ENCODE measurements at regions not wholly inside any gene's neighbourhood (a gene's known extent, or its start where the extent isn't known, plus 50 kb on each side); places are given as distances from the start of the nearest gene placed in this dataset.

DNA sequence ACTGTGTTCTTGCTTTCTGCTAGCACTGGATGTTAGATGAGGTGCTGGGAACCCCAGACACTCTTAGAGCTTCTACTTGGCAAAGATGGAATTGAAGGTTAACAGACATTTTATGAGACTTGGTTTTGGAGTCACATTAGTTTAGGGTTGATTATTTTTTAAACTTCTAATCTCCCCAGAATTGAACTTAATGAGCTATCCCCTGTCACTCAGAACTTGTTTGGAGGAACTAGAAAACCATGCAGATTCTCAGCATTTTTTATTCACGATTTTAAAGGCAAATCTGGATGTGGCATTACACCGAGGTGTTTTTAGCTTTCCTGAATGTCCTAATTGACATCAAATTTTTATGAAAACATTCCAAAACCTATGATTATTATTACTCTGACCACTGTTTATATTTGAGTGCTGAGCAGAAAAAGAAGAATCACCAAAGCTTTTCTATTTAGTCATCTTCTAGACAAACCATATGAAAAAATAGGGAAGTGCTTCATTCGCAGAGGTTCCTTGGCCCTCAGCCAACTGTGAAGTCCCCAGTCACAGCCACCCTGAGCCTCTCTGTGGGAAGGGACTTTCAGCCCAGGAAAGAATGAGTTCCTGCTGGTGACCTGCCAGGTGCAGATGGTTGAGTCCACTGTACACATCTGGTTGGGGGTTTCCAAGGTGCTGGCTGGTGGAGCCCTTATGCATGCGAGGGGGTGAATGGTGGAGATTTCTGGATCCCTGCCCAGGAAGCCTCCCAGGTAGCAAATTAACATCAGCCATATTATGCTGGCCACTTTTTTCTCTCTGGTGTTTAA, 196.0 kb upstream of the TOPAZ1 start:
- H3K4me3 ChIP-seq = no peak overlapping the region
- peak; percentile 29 for DNase-seq
- H3K36me3 ChIP-seq = no peaks in the 10 kb centered on the region
- no peak overlapping the region for H3K27ac ChIP-seq
- no peak overlapping the region for H3K9ac ChIP-seq (ENCODE audit: low read depth in 2 of 2, low read length in 2 of 2)
- no peaks in the 10 kb centered on the region for H3K27me3 ChIP-seq
- H3K4me1 ChIP-seq = no peaks in the 10 kb centered on the region
- intact Hi-C loops (cut with DNase I) = no loop called here
- no peaks in the 10 kb centered on the region for H3K9me3 ChIP-seq
- TF ChIP-seq CTCF (IDR thresholded peaks at IDR 0.05) = no peak

- no peaks in the 10 kb centered on the region for H3K27me3 ChIP-seq
- H3K4me1 ChIP-seq = no peaks in the 10 kb centered on the region
- DNase-seq = no peak
- H3K9ac ChIP-seq (ENCODE audit: low read depth in 2 of 2, low read length in 2 of 2) = no peak overlapping the region
- intact Hi-C loops (cut with DNase I) = no loop called here
- no peak for TF ChIP-seq CTCF (IDR thresholded peaks at IDR 0.05)
- H3K9me3 ChIP-seq = no peaks in the 10 kb centered on the region
- H3K27ac ChIP-seq = no peak overlapping the region
- no peak overlapping the region for H3K4me3 ChIP-seq
- H3K36me3 ChIP-seq = no peaks in the 10 kb centered on the region
Observed at GRCh38 chr3:44047796-44048195, 193.9 kb upstream of the TOPAZ1 start.

DNA sequence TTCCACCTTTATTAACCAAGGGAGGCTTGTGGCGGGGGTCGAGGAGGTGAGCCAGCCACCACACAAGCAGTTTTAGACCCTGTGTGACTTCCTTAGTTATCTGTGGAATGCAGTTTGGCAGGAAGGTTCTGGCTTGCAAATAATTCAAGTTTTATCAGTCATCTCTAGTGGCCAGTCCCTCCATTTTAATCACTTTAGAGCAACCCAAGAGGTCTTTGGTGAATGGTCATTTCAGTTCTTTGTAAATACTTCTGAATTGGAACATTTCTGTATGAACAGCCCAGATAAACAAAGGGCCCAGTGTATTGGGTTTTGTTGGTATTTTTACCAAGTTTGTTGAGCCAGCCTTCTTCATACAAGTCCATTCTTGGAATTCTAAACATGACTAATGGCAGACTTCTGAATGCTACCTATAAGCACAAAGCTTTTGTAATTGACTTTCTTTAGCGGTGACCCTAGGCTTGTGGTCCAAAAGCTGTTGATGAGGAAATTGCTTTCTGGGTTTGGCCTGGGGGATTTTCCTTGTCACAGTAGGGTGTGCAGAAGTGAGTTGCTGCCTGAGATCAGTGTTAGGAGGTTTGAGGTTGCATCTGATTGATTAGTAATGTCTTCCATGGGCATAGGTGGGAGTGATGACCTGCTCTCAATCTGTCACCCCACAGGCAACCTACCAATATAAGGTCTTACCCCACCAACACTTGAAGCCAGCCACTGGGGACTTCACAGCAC, 193.3 kb upstream of the TOPAZ1 start:
- no peak for DNase-seq
- Histone ChIP-seq H3K27me3 (no peaks in the 10 kb centered on the region), H3K27ac (no peak overlapping the region), H3K9me3 (no peaks in the 10 kb centered on the region), H3K4me3 (no peak overlapping the region), H3K36me3 (no peaks in the 10 kb centered on the region), H3K9ac (ENCODE audit: low read depth in 2 of 2, low read length in 2 of 2) (no peak overlapping the region), H3K4me1 (no peaks in the 10 kb centered on the region)
- TF ChIP-seq CTCF (IDR thresholded peaks at IDR 0.05) = no peak
- intact Hi-C loops (cut with DNase I) = no loop called here

DNA sequence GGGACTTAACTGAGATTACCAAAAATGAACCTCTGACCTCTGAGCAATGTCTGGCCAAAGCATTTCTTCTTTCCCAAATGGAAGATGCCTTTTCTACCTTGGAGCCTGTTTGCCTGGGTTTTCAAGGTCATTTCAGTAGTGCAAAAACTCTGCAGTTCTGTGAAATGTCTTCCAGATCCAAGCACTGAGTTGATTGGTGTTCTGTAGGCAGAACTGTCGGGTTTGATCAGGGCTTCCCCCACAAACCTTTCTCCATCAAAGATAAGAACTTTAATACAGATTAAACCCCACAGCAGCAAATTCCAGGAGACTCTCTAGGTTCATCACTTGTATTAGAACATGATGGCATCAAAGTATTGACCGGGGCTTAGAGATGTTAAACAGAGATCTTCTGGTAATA, 192.7 kb upstream of the TOPAZ1 start:
- intact Hi-C loops (cut with DNase I) = no loop called here
- Histone ChIP-seq H3K27ac (no peak overlapping the region), H3K9ac (ENCODE audit: low read depth in 2 of 2, low read length in 2 of 2) (no peak overlapping the region)

GRCh38 chr3:44050101-44050500, 191.6 kb upstream of the TOPAZ1 start:
- H3K4me1 ChIP-seq = no peaks in the 10 kb centered on the region
- H3K4me3 ChIP-seq = no peak overlapping the region
- no peak overlapping the region for H3K9ac ChIP-seq (ENCODE audit: low read depth in 2 of 2, low read length in 2 of 2)
- no peaks in the 10 kb centered on the region for H3K36me3 ChIP-seq
- DNase-seq = no peak
- TF ChIP-seq CTCF (IDR thresholded peaks at IDR 0.05) = no peak
- intact Hi-C loops (cut with DNase I) = no loop called here
- H3K9me3 ChIP-seq = no peaks in the 10 kb centered on the region
- H3K27me3 ChIP-seq = no peaks in the 10 kb centered on the region
- no peak overlapping the region for H3K27ac ChIP-seq

More for the DNA sequence above, 192.7 kb upstream of the TOPAZ1 start:
- no peak for TF ChIP-seq CTCF (IDR thresholded peaks at IDR 0.05)
- Histone ChIP-seq H3K4me1 (no peaks in the 10 kb centered on the region), H3K36me3 (no peaks in the 10 kb centered on the region), H3K4me3 (no peak overlapping the region), H3K9me3 (no peaks in the 10 kb centered on the region), H3K27me3 (no peaks in the 10 kb centered on the region)
- DNase-seq = no peak

All from colonic mucosa (tissue), 4 donors.